Tibial nerve (tissue), 4 donors: ENCODE measurements at regions not wholly inside any gene's neighbourhood (a gene's known extent, or its start where the extent isn't known, plus 50 kb on each side); places are given as distances from the start of the nearest gene placed in this dataset.

Source experiments
- DNase-seq, 2 donors: peaks; one replicate each; pipeline ENCODE4 v3.0.0-alpha.2; 2019; ENCODE audit warnings: low spot score in 2 of 2
- H3K27ac ChIP-seq, 4 donors: fragments of 200-600 bp; sonication (generic) in 3 of 4; one replicate each; pipeline ENCODE4 v1.5.1; 2017 to 2019; ENCODE audit warnings: mild to moderate bottlenecking in 1 of 4
- H3K27me3 ChIP-seq, 2 donors: fragments of 200-600 bp; sonication (generic) in 1 of 2; one replicate each; pipeline versions ENCODE4 v1.5.1 to v1.6.0; 2017 to 2019
- H3K36me3 ChIP-seq, 3 donors: fragments of 200-600 bp; sonication (generic); one replicate each; pipeline ENCODE4 v1.5.1; 2018 to 2019
- H3K4me1 ChIP-seq, 4 donors: fragments of 200-600 bp; sonication (generic) in 3 of 4; one replicate each; pipeline ENCODE4 v1.5.1; 2017 to 2019
- H3K4me3 ChIP-seq, 4 donors: fragments of 200-600 bp; sonication (generic) in 3 of 4; one replicate each; pipeline ENCODE4 v1.5.1; 2017 to 2019; ENCODE audit warnings: mild to moderate bottlenecking in 1 of 4, moderate library complexity in 1 of 4
- H3K9me3 ChIP-seq, 4 donors: fragments of 200-600 bp; sonication (generic) in 3 of 4; one replicate each; pipeline ENCODE4 v1.5.1; 2017 to 2019
- CTCF ChIP-seq, 5 experiments: fragments of 200-600 bp in 3 of 5; fragments of 450-650 bp in 2 of 5; sonication (generic) in 3 of 5; IDR thresholded peaks; one replicate each; pipeline ENCODE4 v1.5.1; 2016 to 2019; ENCODE audit warnings: antibody characterized with exemption in 5 of 5, mild to moderate bottlenecking in 3 of 5, moderate library complexity in 2 of 5
- EP300 ChIP-seq, 2 donors: sonication (generic); formaldehyde crosslinking; IDR thresholded peaks; one replicate each; pipeline ENCODE4 v1.6.1; 2017; ENCODE audit warnings: antibody characterized with exemption in 2 of 2, mild to moderate bottlenecking in 1 of 2
- POLR2A ChIP-seq, 2 donors: fragments of 450-650 bp; IDR thresholded peaks; one replicate each; pipeline ENCODE4 v1.6.1; 2017; ENCODE audit warnings: antibody characterized with exemption in 2 of 2, mild to moderate bottlenecking in 2 of 2, moderate library complexity in 2 of 2
- WGBS, 2 donors: methylation state at CpG; one replicate each; pipeline ENCODE4 v1.1.5; 2018; 5-methylcytosine and 5-hydroxymethylcytosine counted together

GRCh38 chr1:243924588-243925349, 74.7 kb upstream of the AKT3 start:
- TF ChIP-seq POLR2A (IDR thresholded peaks at IDR 0.05) = no peak
- peak in 1 of 2 donors; percentile 32 for TF ChIP-seq EP300 (IDR thresholded peaks at IDR 0.05)
- Histone ChIP-seq H3K27ac (no peak overlapping the region), H3K27me3 (no peaks in the 10 kb centered on the region), H3K4me3 (no peak overlapping the region), H3K36me3 (no peaks in the 10 kb centered on the region), H3K4me1 (peaks cover 0 to 15% (median 4%) of the 10 kb centered on the region in 4 donors), H3K9me3 (no peaks in the 10 kb centered on the region)
- no peak for DNase-seq
- 52 to 61% methylated on average over 11 of the region's 11 CpGs for WGBS, 2 donors

GRCh38 chr1:243924188-243924587, 74.1 kb upstream of the AKT3 start:
- Histone ChIP-seq H3K36me3 (no peaks in the 10 kb centered on the region), H3K27ac (no peak overlapping the region), H3K27me3 (no peaks in the 10 kb centered on the region), H3K4me1 (peaks cover 0 to 15% (median 4%) of the 10 kb centered on the region in 4 donors), H3K9me3 (no peaks in the 10 kb centered on the region), H3K4me3 (no peak overlapping the region)
- TF ChIP-seq EP300 (IDR thresholded peaks at IDR 0.05) (no peak), POLR2A (IDR thresholded peaks at IDR 0.05) (no peak), CTCF (IDR thresholded peaks at IDR 0.05) (no peak)
- DNase-seq = no peak
- 75 to 86% methylated on average over 3 of the region's 3 CpGs for WGBS, 2 donors

GRCh38 chr1:243923292-243924171, 73.5 kb upstream of the AKT3 start:
- WGBS, 2 donors = 86 to 88% methylated on average over 13 of the region's 13 CpGs
- DNase-seq = no peak
- TF ChIP-seq CTCF (IDR thresholded peaks at IDR 0.05) (no peak), EP300 (IDR thresholded peaks at IDR 0.05) (no peak), POLR2A (IDR thresholded peaks at IDR 0.05) (no peak)

GRCh38 chr1:243921111-243921510, 71.1 kb upstream of the AKT3 start:
- peaks cover 0 to 23% (median 6%) of the 10 kb centered on the region in 4 donors for H3K4me1 ChIP-seq
- no peak overlapping the region for H3K27ac ChIP-seq
- DNase-seq = peak in 1 of 2 donors; percentile 17
- WGBS, 2 donors = 4 to 11% methylated on average over 1 of the region's 1 CpG
- no peak overlapping the region for H3K4me3 ChIP-seq
- TF ChIP-seq EP300 (IDR thresholded peaks at IDR 0.05) = no peak
- no peak for TF ChIP-seq CTCF (IDR thresholded peaks at IDR 0.05)
- no peak for TF ChIP-seq POLR2A (IDR thresholded peaks at IDR 0.05)
- no peaks in the 10 kb centered on the region for H3K36me3 ChIP-seq
- no peaks in the 10 kb centered on the region for H3K9me3 ChIP-seq
- H3K27me3 ChIP-seq = peaks cover 0 to 12% of the 10 kb centered on the region in 2 donors

More at GRCh38 chr1:243923292-243924171, 73.5 kb upstream of the AKT3 start:
- Histone ChIP-seq H3K4me3 (no peak overlapping the region), H3K9me3 (no peaks in the 10 kb centered on the region), H3K27ac (no peak overlapping the region), H3K36me3 (no peaks in the 10 kb centered on the region), H3K4me1 (peaks cover 0 to 15% (median 4%) of the 10 kb centered on the region in 4 donors), H3K27me3 (no peaks in the 10 kb centered on the region)

- Histone ChIP-seq H3K4me3 (peak overlapping the region; percentile 18 to 61 (median 53)), H3K4me1 (peaks cover 0 to 24% (median 3%) of the 10 kb centered on the region in 4 donors), H3K9me3 (no peaks in the 10 kb centered on the region), H3K36me3 (no peaks in the 10 kb centered on the region), H3K27me3 (peaks cover 0 to 31% of the 10 kb centered on the region in 2 donors), H3K27ac (peak overlapping the region in 1 of 4 donors; percentile 12)
- no peak for TF ChIP-seq EP300 (IDR thresholded peaks at IDR 0.05)
- TF ChIP-seq CTCF (IDR thresholded peaks at IDR 0.05) = no peak
- TF ChIP-seq POLR2A (IDR thresholded peaks at IDR 0.05) = no peak
- no peak for DNase-seq
- WGBS, 2 donors = 26 to 30% methylated on average over 10 of the region's 10 CpGs
Measured at GRCh38 chr1:243917863-243918565, 68.0 kb upstream of the AKT3 start.
